ENCODE measurements at regions not wholly inside any gene's neighbourhood (a gene's known extent, or its start where the extent isn't known, plus 50 kb on each side); places are given as distances from the start of the nearest gene placed in this dataset.

GRCh38 chr11:92886243-92886905, 83.1 kb upstream of the MTNR1B start:
- no peak overlapping the region for H3K4me3 ChIP-seq (ENCODE audit: low read length)
- Mint-ChIP-seq H3K4me3 (no peak overlapping the region), H3K4me1 (no peaks in the 10 kb centered on the region), H3K36me3 (no peaks in the 10 kb centered on the region), H3K27me3 (ENCODE audit: low read depth in 2 of 2) (no peaks in the 10 kb centered on the region), H3K27ac (no peak overlapping the region), H3K9me3 (no peaks in the 10 kb centered on the region)
- H3K4me1 ChIP-seq (ENCODE audit: control insufficient read depth, insufficient read depth, low read length): no peaks in the 10 kb centered on the region
- TF ChIP-seq CTCF (IDR thresholded peaks at IDR 0.05): no peak
- H3K9me3 ChIP-seq (ENCODE audit: control insufficient read depth, insufficient read depth, low read length): no peaks in the 10 kb centered on the region
- 16% methylated on average over 3 of the region's 4 CpGs for whole genome bisulfite sequencing (ENCODE audit: insufficient coverage)
- intact Hi-C loops (cut with micrococcal nuclease): no loop called here
- ATAC-seq: no peak
- H3K27me3 ChIP-seq (ENCODE audit: control insufficient read depth, insufficient read depth, low read length): no peaks in the 10 kb centered on the region
- peak in 1 of 2 donors; percentile 25 for DNase-seq
- no peak overlapping the region for H3K27ac ChIP-seq (ENCODE audit: low read length)
- H3K36me3 ChIP-seq (ENCODE audit: control insufficient read depth, insufficient read depth, low read length): no peaks in the 10 kb centered on the region

GRCh38 chr11:92888696-92889095, 80.8 kb upstream of the MTNR1B start:
- Histone ChIP-seq H3K36me3 (ENCODE audit: control insufficient read depth, insufficient read depth, low read length) (no peaks in the 10 kb centered on the region), H3K4me3 (ENCODE audit: low read length) (no peak overlapping the region), H3K4me1 (ENCODE audit: control insufficient read depth, insufficient read depth, low read length) (no peaks in the 10 kb centered on the region), H3K9me3 (ENCODE audit: control insufficient read depth, insufficient read depth, low read length) (no peaks in the 10 kb centered on the region), H3K27ac (ENCODE audit: low read length) (no peak overlapping the region), H3K27me3 (ENCODE audit: control insufficient read depth, insufficient read depth, low read length) (no peaks in the 10 kb centered on the region)
- WGBS (ENCODE audit: insufficient coverage): 55% methylated on average over 3 of the region's 5 CpGs
- intact Hi-C loops (cut with micrococcal nuclease): no loop called here
- Mint-ChIP-seq H3K9me3 (no peaks in the 10 kb centered on the region), H3K4me3 (no peak overlapping the region), H3K27me3 (ENCODE audit: low read depth in 2 of 2) (no peaks in the 10 kb centered on the region), H3K36me3 (no peaks in the 10 kb centered on the region), H3K4me1 (no peaks in the 10 kb centered on the region), H3K27ac (no peak overlapping the region)
- DNase-seq (no peak), ATAC-seq (no peak)
- no peak for TF ChIP-seq CTCF (IDR thresholded peaks at IDR 0.05)

- Mint-ChIP-seq H3K27me3 (ENCODE audit: low read depth in 2 of 2) (no peaks in the 10 kb centered on the region), H3K4me3 (no peak overlapping the region)
- TF ChIP-seq CTCF (IDR thresholded peaks at IDR 0.05): no peak
Measured at GRCh38 chr11:92890846-92891245, 78.6 kb upstream of the MTNR1B start.

More at GRCh38 chr11:92890846-92891245, 78.6 kb upstream of the MTNR1B start:
- Histone ChIP-seq H3K4me1 (ENCODE audit: control insufficient read depth, insufficient read depth, low read length) (no peaks in the 10 kb centered on the region), H3K9me3 (ENCODE audit: control insufficient read depth, insufficient read depth, low read length) (no peaks in the 10 kb centered on the region), H3K4me3 (ENCODE audit: low read length) (no peak overlapping the region), H3K27me3 (ENCODE audit: control insufficient read depth, insufficient read depth, low read length) (no peaks in the 10 kb centered on the region), H3K36me3 (ENCODE audit: control insufficient read depth, insufficient read depth, low read length) (no peaks in the 10 kb centered on the region), H3K27ac (ENCODE audit: low read length) (no peak overlapping the region)
- Mint-ChIP-seq H3K9me3 (no peaks in the 10 kb centered on the region), H3K4me1 (no peaks in the 10 kb centered on the region), H3K36me3 (no peaks in the 10 kb centered on the region), H3K27ac (no peak overlapping the region)
- WGBS (ENCODE audit: insufficient coverage): 92% methylated on average over 11 of the region's 11 CpGs
- no peak for ATAC-seq
- intact Hi-C loops (cut with micrococcal nuclease): no loop called here
- DNase-seq: no peak
